ENCODE measurements at regions not wholly inside any gene's neighbourhood (a gene's known extent, or its start where the extent isn't known, plus 50 kb on each side); places are given as distances from the start of the nearest gene placed in this dataset.
A peak's percentile ranks its signal among the peaks of the same experiment; 100 is the strongest.

DNA sequence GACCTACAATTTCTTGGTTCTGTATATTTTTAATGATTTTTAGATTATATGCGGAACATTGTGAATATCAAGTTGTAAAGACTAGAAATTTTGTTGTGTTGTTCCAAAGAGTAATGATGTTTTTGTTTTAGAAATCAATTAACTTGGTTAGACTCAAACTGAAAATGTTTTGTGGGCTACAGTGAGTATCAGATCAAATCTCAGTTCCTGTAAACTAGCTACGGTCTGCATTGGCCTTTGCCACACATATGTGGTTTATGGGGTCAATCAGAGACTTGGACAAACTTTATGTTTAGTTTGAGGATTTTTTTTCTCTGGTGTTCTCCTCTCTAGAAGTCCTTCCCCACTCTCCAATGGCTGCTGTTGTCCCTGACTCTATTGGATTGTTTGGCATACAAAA lies 308.0 kb upstream of the THRB start (continued):
- 0 out of 2 replicates have a peak, but pooled peaks have one; percentile 30 for TF ChIP-seq ATF2 (IDR thresholded peaks at IDR 0.05; ENCODE audit: low read length)
- TF ChIP-seq MTA2 (IDR thresholded peaks at IDR 0.05; ENCODE audit: low read depth), result peak; percentile 83
- no peak for TF ChIP-seq SIN3A (IDR thresholded peaks at IDR 0.05; ENCODE audit: low read depth, low read length)
- no peak for TF ChIP-seq NFYB (IDR thresholded peaks at IDR 0.05; ENCODE audit: insufficient read depth, low read depth, low read length)
- TF ChIP-seq FOXK2 (IDR thresholded peaks at IDR 0.05), result no peak
- TF ChIP-seq FOS (IDR thresholded peaks at IDR 0.05; ENCODE audit: borderline replicate concordance, extremely low read depth, insufficient read length), result no peak
- no peak for TF ChIP-seq ZNF687 (IDR thresholded peaks at IDR 0.05)
- 0 out of 2 replicates have a peak, but pooled peaks have one; percentile 41 for TF ChIP-seq PAX5 (IDR thresholded peaks at IDR 0.05; ENCODE audit: borderline replicate concordance, low read depth, low read length)
- peak; percentile 70; the same call in 1 of the 2 replicates for TF ChIP-seq DPF2 (IDR thresholded peaks at IDR 0.05)
- TF ChIP-seq, protein P1, sequence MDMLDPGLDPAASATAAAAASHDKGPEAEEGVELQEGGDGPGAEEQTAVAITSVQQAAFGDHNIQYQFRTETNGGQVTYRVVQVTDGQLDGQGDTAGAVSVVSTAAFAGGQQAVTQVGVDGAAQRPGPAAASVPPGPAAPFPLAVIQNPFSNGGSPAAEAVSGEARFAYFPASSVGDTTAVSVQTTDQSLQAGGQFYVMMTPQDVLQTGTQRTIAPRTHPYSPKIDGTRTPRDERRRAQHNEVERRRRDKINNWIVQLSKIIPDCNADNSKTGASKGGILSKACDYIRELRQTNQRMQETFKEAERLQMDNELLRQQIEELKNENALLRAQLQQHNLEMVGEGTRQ (IDR thresholded peaks at IDR 0.05; ENCODE audit: borderline replicate concordance, low read depth, low read length), result no peak
- TF ChIP-seq ZBTB33 (IDR thresholded peaks at IDR 0.05), result no peak
- TF ChIP-seq NFXL1 (IDR thresholded peaks at IDR 0.05; ENCODE audit: borderline replicate concordance), result no peak

Data from GM12878 (cell line).